Caco-2 (cell line): ENCODE measurements at regions not wholly inside any gene's neighbourhood (a gene's known extent, or its start where the extent isn't known, plus 50 kb on each side); places are given as distances from the start of the nearest gene placed in this dataset.

ENCODE experiments used
- BruUV-seq: library from RNA; stranded (reverse); fragments of 400-500 nt; replicated peaks from 2 replicates; lab custom pipeline; 2021; lab: Mats Ljungman, UMichigan
- CTCF ChIA-PET: fragments of 300-600 bp; sonication (Branson Sonifier 250); formaldehyde crosslinking; loops from one replicate; lab custom pipeline; 2022; ENCODE audit warnings: antibody characterized with exemption; lab: Charles Lee
- POLR2A ChIA-PET: fragments of 300-600 bp; sonication (Branson Sonifier 250); formaldehyde crosslinking; loops from one replicate; lab custom pipeline; 2022; ENCODE audit warnings: antibody characterized with exemption; lab: Charles Lee
- DNase-seq, 2 experiments: peaks; one replicate each; pipeline versions ENCODE4 v3.0.0 to v3.0.0-alpha.2; 2020 to 2022
- H3K27me3 ChIP-seq: replicated peaks from 2 replicates; pipeline ENCODE4 v1.6.0; 2011; ENCODE audit warnings: low read length; ENCODE audit not compliant: control insufficient read depth, insufficient read depth
- H3K36me3 ChIP-seq: 2 replicates; pipeline ENCODE4 v1.5.1; 2011; ENCODE audit warnings: low read length; ENCODE audit not compliant: control insufficient read depth, insufficient read depth
- H3K4me1 ChIP-seq: fragments of 250-450 bp; sonication (Bioruptor Pico); 2 replicates; pipeline ENCODE4 v1.5.1; 2020; ENCODE audit warnings: mild to moderate bottlenecking
- H3K4me3 ChIP-seq: 2 replicates; pipeline ENCODE4 v1.5.1; 2011; ENCODE audit warnings: low read depth, mild to moderate bottlenecking, control low read depth, low read length
- H3K9me3 ChIP-seq: fragments of 250-450 bp; sonication (Bioruptor Pico); 2 replicates; pipeline ENCODE4 v1.5.1; 2020; ENCODE audit warnings: mild to moderate bottlenecking, moderate library complexity
- H3K27ac Mint-ChIP-seq: one replicate; pipeline ENCODE4 v1.8.0; 2022; ENCODE audit warnings: mixed read lengths; ENCODE audit not compliant: unreplicated experiment
- H3K27me3 Mint-ChIP-seq: one replicate; pipeline ENCODE4 v1.8.0; 2022; ENCODE audit warnings: mixed read lengths; ENCODE audit not compliant: insufficient read depth, unreplicated experiment
- H3K36me3 Mint-ChIP-seq: one replicate; pipeline ENCODE4 v1.8.0; 2022; ENCODE audit warnings: mild to moderate bottlenecking, mixed read lengths; ENCODE audit not compliant: insufficient read depth, unreplicated experiment
- H3K4me1 Mint-ChIP-seq: one replicate; pipeline ENCODE4 v1.8.0; 2022; ENCODE audit warnings: low read depth, mixed read lengths; ENCODE audit not compliant: unreplicated experiment
- H3K4me3 Mint-ChIP-seq: one replicate; pipeline ENCODE4 v1.8.0; 2022; ENCODE audit warnings: mild to moderate bottlenecking, moderate library complexity, mixed read lengths; ENCODE audit not compliant: unreplicated experiment
- H3K9me3 Mint-ChIP-seq: one replicate; pipeline ENCODE4 v1.8.0; 2022; ENCODE audit warnings: mixed read lengths; ENCODE audit not compliant: unreplicated experiment
- CTCF ChIP-seq, 2 experiments: fragments of 200-600 bp in 1 of 2; IDR thresholded peaks; 1 replicate in 1 of 2; 2 replicates in 1 of 2; pipeline versions ENCODE4 v1.5.1 to v1.8.0; 2011 to 2022; ENCODE audit warnings: antibody characterized with exemption in 1 of 2, control low read depth in 1 of 2, inconsistent platforms in 1 of 2, low read depth in 1 of 2, low read length in 1 of 2, mild to moderate bottlenecking in 1 of 2, moderate library complexity in 1 of 2; ENCODE audit not compliant: insufficient read depth in 1 of 2, severe bottlenecking in 1 of 2, unreplicated experiment in 1 of 2
- intact Hi-C: fragments of 100-400 bp; cut with micrococcal nuclease; formaldehyde crosslinking; loops from one replicate; pipeline ENCODE4 v1.10.0; 2022; ENCODE audit not compliant: unreplicated experiment

DNA sequence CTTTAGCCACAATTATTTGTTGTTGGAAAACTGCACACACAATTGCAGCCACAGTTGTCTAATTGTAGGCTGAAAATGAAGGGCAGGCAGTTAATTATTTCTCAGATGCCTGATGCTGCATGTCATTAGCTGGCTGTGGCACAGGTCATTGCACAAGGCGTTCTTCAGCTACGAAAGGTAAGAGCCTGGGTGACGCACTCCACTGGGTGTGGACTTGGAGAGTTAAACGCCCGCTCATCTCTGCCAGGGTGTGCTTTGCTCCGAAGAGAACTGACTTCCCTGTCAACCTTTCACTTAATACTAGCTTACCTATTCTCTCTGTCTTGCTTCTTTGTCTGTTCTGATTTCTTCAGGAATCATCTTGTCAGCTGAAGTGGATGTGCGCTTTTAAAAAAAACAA lies 91.4 kb upstream of the CPM start:
- no peaks in the 10 kb centered on the region for H3K4me1 ChIP-seq
- no peak overlapping the region for H3K27ac Mint-ChIP-seq
- no peak overlapping the region for H3K4me3 ChIP-seq
- no peaks in the 10 kb centered on the region for H3K4me1 Mint-ChIP-seq
- no peak for DNase-seq
- no peak for TF ChIP-seq CTCF (IDR thresholded peaks at IDR 0.05; ENCODE audit: insufficient read depth in 1 of 2, low read depth in 1 of 2, low read length in 1 of 2, severe bottlenecking in 1 of 2, unreplicated experiment in 1 of 2)
- H3K36me3 Mint-ChIP-seq: no peaks in the 10 kb centered on the region
- intact Hi-C loops: no loop called here
- ChIA-PET POLR2A (no interaction called here), CTCF (no interaction called here)
- H3K36me3 ChIP-seq: no peaks in the 10 kb centered on the region
- BruUV-seq: no TSS peak
- no peaks in the 10 kb centered on the region; the same call in 1 of the 2 replicates for H3K9me3 ChIP-seq
- H3K27me3 ChIP-seq: no peaks in the 10 kb centered on the region
- peaks cover 10% of the 10 kb centered on the region for H3K9me3 Mint-ChIP-seq
- H3K4me3 Mint-ChIP-seq: no peak overlapping the region
- no peaks in the 10 kb centered on the region for H3K27me3 Mint-ChIP-seq

DNA sequence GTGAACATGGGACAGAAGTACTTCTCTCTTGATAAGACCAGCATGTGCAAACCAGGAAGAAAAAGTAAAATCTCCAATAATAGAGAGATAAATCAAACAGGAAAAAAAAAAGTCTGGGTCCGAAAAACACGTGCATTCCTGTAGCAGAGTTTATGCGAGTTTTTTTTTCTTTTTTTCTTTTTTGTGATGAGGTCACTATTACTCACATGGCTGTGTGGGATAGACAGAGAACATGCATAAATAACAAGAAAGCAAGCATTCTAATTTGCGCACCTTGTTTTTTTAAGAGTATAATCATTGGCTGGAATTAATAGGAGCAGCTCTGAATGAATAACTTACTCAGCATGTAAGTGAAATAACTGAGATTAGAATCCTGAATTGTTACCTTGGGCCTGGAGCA lies 91.9 kb upstream of the CPM start:
- Mint-ChIP-seq H3K4me1 (no peaks in the 10 kb centered on the region), H3K27ac (no peak overlapping the region), H3K4me3 (no peak overlapping the region), H3K27me3 (no peaks in the 10 kb centered on the region), H3K36me3 (no peaks in the 10 kb centered on the region), H3K9me3 (peaks cover 8% of the 10 kb centered on the region)
- ChIA-PET CTCF (no interaction called here), POLR2A (no interaction called here)
- intact Hi-C loops: no loop called here
- Histone ChIP-seq H3K4me1 (no peaks in the 10 kb centered on the region), H3K9me3 (no peaks in the 10 kb centered on the region; the same call in 1 of the 2 replicates), H3K4me3 (no peak overlapping the region), H3K36me3 (no peaks in the 10 kb centered on the region), H3K27me3 (no peaks in the 10 kb centered on the region)
- no TSS peak for BruUV-seq
- no peak for DNase-seq
- no peak for TF ChIP-seq CTCF (IDR thresholded peaks at IDR 0.05; ENCODE audit: insufficient read depth in 1 of 2, low read depth in 1 of 2, low read length in 1 of 2, severe bottlenecking in 1 of 2, unreplicated experiment in 1 of 2)

GRCh38 chr12:69026336-69026735 lies 93.4 kb upstream of the CPM start:
- Mint-ChIP-seq H3K36me3 (no peaks in the 10 kb centered on the region), H3K9me3 (no peaks in the 10 kb centered on the region), H3K27me3 (no peaks in the 10 kb centered on the region), H3K27ac (no peak overlapping the region), H3K4me3 (no peak overlapping the region), H3K4me1 (no peaks in the 10 kb centered on the region)
- DNase-seq: no peak
- Histone ChIP-seq H3K4me1 (no peaks in the 10 kb centered on the region), H3K4me3 (no peak overlapping the region), H3K9me3 (no peaks in the 10 kb centered on the region), H3K27me3 (no peaks in the 10 kb centered on the region), H3K36me3 (no peaks in the 10 kb centered on the region)
- intact Hi-C loops: no loop called here
- POLR2A ChIA-PET: no interaction called here
- TF ChIP-seq CTCF (IDR thresholded peaks at IDR 0.05; ENCODE audit: insufficient read depth in 1 of 2, low read depth in 1 of 2, low read length in 1 of 2, severe bottlenecking in 1 of 2, unreplicated experiment in 1 of 2): no peak
- CTCF ChIA-PET: no interaction called here
- BruUV-seq: no TSS peak
